BLaER1 treated with 17β-estradiol and CSF1 and Interleukin-3, amounts not matched to agents 10 nM and 100 nM (cell line): ENCODE measurements at regions not wholly inside any gene's neighbourhood (a gene's known extent, or its start where the extent isn't known, plus 50 kb on each side); places are given as distances from the start of the nearest gene placed in this dataset.
"Not testable (repeated sequence)": the region's sequence is repeated elsewhere in the genome, so short reads cannot be mapped to it uniquely, and the experiment has no call there.

Experiments used
- H3K27ac ChIP-seq, 11 experiments: shearing (Covaris generic); formaldehyde crosslinking; 2 replicates each; pipeline ENCODE4 v1.8.1; 2022
- H3K27me3 ChIP-seq, 11 experiments: shearing (Covaris generic); formaldehyde crosslinking; 2 replicates each; pipeline ENCODE4 v1.8.1; 2022
- H3K36me3 ChIP-seq, 11 experiments: shearing (Covaris generic); formaldehyde crosslinking; 2 replicates each; pipeline ENCODE4 v1.8.1; 2022
- H3K4me1 ChIP-seq, 10 experiments: shearing (Covaris generic); formaldehyde crosslinking; 2 replicates each; pipeline ENCODE4 v1.8.1; 2022
- H3K4me2 ChIP-seq, 11 experiments: shearing (Covaris generic); formaldehyde crosslinking; 2 replicates each; pipeline ENCODE4 v1.8.1; 2022
- H3K4me3 ChIP-seq, 10 experiments: shearing (Covaris generic); formaldehyde crosslinking; 2 replicates each; pipeline ENCODE4 v1.8.1; 2022
- H3K9ac ChIP-seq, 11 experiments: shearing (Covaris generic); formaldehyde crosslinking; 2 replicates each; pipeline ENCODE4 v1.8.1; 2022
- H3K9me3 ChIP-seq, 11 experiments: shearing (Covaris generic); formaldehyde crosslinking; replicated peaks in 1 of 11; 2 replicates each; pipeline ENCODE4 v1.8.1; 2022
- H4K20me1 ChIP-seq, 11 experiments: shearing (Covaris generic); formaldehyde crosslinking; 2 replicates each; pipeline ENCODE4 v1.8.1; 2022
- Cebpa-rat ChIP-seq, 11 experiments: shearing (Covaris generic); IDR thresholded peaks; 2 replicates each; pipeline ENCODE4 v1.8.1; 2022

GRCh38 chr3:74267131-74267530, 347.3 kb downstream of the CNTN3 start:
- TF ChIP-seq Cebpa-rat (IDR thresholded peaks at IDR 0.05) = no peak
- no peak overlapping the region for H3K4me3 ChIP-seq
- H4K20me1 ChIP-seq = no peaks in the 10 kb centered on the region
- H3K27me3 ChIP-seq = no peaks in the 10 kb centered on the region
- H3K4me2 ChIP-seq = no peak overlapping the region
- peaks cover 0 to 10% (median 0%) of the 10 kb centered on the region in 10 experiments; a peak in 2 of 20 replicates for H3K4me1 ChIP-seq
- no peaks in the 10 kb centered on the region for H3K36me3 ChIP-seq
- H3K9ac ChIP-seq = no peak overlapping the region
- H3K9me3 ChIP-seq = no peaks in the 10 kb centered on the region; a peak in 1 of 22 replicates
- H3K27ac ChIP-seq = no peak overlapping the region

GRCh38 chr3:74265069-74265468, 349.4 kb downstream of the CNTN3 start:
- TF ChIP-seq Cebpa-rat (IDR thresholded peaks at IDR 0.05) = no peak
- Histone ChIP-seq H3K4me3 (no peak overlapping the region), H3K4me2 (peak overlapping the region in 2 of 11 experiments; percentile 28 to 40; a peak in 4 of 22 replicates), H3K9me3 (no peaks in the 10 kb centered on the region; a peak in 1 of 22 replicates), H3K36me3 (no peaks in the 10 kb centered on the region), H3K27ac (0 out of 22 replicates have a peak overlapping the region, but pooled peaks of 1 of the 11 experiments have one; percentile 1), H3K27me3 (no peaks in the 10 kb centered on the region), H3K9ac (no peak overlapping the region), H3K4me1 (peaks cover 0 to 10% (median 0%) of the 10 kb centered on the region in 10 experiments; a peak in 2 of 20 replicates), H4K20me1 (no peaks in the 10 kb centered on the region)

DNA sequence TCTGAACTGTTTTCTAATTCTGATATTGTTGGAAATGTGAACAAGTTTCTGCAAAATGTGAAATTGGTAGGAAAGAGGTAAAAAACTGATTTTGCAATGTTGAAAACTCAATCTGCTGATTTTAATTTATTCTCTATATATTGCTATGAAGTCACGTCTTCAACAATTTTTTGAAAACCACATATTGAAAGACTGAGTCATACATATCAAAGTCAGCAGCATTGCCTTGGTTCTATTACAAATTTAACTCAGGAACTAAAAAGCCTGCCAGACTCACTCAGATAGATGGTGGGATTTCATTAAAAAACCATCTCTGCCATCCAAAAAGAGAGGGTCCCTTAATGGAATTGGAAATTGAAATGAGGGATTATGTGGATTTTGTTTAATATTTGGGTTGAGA, 351.4 kb downstream of the CNTN3 start:
- H3K36me3 ChIP-seq = no peaks in the 10 kb centered on the region
- no peaks in the 10 kb centered on the region for H4K20me1 ChIP-seq
- TF ChIP-seq Cebpa-rat (IDR thresholded peaks at IDR 0.05) = no peak
- no peaks in the 10 kb centered on the region; a peak in 1 of 22 replicates for H3K9me3 ChIP-seq
- H3K4me3 ChIP-seq = no peak overlapping the region
- peaks cover 0 to 10% (median 0%) of the 10 kb centered on the region in 10 experiments; a peak in 2 of 20 replicates for H3K4me1 ChIP-seq
- no peaks in the 10 kb centered on the region for H3K27me3 ChIP-seq
- no peak overlapping the region for H3K9ac ChIP-seq
- H3K27ac ChIP-seq = no peak overlapping the region
- no peak overlapping the region for H3K4me2 ChIP-seq

DNA sequence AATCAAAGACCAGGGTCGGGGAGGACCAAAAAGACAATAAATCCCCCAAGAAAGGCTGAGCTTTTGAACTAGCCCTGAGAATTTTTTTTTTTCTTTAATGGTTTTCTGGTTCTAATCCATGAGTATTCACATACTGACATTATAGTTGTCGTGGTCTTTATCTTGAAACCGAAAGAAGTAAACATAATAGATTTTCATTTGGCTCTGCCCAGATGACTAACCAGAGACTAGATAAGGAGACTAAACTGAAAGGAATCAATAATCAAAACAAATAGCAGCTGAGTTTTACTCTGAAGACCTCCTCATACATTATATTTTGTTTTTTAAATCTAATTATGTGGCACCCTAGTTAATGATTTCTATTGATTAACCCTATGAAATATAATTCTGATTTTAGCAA, 381.4 kb downstream of the CNTN3 start:
- H3K4me1 ChIP-seq = no peaks in the 10 kb centered on the region
- no peak overlapping the region for H3K4me2 ChIP-seq
- peaks cover 0 to 25% (median 8%) of the 10 kb centered on the region in 11 experiments; a peak in 8 of 22 replicates for H3K9me3 ChIP-seq
- H3K9ac ChIP-seq = no peak overlapping the region
- no peak overlapping the region for H3K4me3 ChIP-seq
- no peak overlapping the region for H3K27ac ChIP-seq
- H4K20me1 ChIP-seq = no peaks in the 10 kb centered on the region
- H3K27me3 ChIP-seq = no peaks in the 10 kb centered on the region
- H3K36me3 ChIP-seq = no peaks in the 10 kb centered on the region
- no peak for TF ChIP-seq Cebpa-rat (IDR thresholded peaks at IDR 0.05)

DNA sequence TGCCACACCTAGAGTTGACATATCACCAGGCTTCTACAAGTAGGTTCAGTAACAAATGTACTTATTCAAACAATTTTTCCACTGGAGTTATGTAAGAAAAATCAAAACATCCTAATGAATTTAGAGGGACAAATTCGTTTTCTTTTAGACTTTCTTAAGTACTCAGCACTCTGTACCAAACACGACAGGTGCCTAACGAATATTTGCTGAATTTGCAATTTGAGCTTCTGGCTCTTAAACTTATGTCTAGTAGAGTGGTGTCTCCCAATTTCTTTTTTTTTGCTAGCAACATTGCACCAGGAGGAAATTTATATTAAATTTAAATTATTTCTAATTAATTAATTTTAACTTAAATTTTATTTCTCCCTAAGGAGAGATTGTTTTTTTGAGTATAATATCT, 397.0 kb downstream of the CNTN3 start:
- H3K9ac ChIP-seq = no peak overlapping the region
- no peak for TF ChIP-seq Cebpa-rat (IDR thresholded peaks at IDR 0.05)
- H3K4me2 ChIP-seq = no peak overlapping the region
- H3K4me3 ChIP-seq = no peak overlapping the region
- no peak overlapping the region for H3K27ac ChIP-seq
- H3K4me1 ChIP-seq = peaks cover 0 to 14% (median 0%) of the 10 kb centered on the region in 10 experiments; a peak in 5 of 20 replicates
- peaks cover 0 to 15% (median 6%) of the 10 kb centered on the region in 11 experiments; a peak in 10 of 22 replicates for H3K9me3 ChIP-seq
- no peaks in the 10 kb centered on the region for H3K27me3 ChIP-seq
- no peaks in the 10 kb centered on the region for H3K36me3 ChIP-seq
- H4K20me1 ChIP-seq = no peaks in the 10 kb centered on the region

- Histone ChIP-seq H3K27ac (peak overlapping the region in 2 of 11 experiments; percentile 12 to 32; a peak in 2 of 22 replicates), H3K4me3 (no peak overlapping the region), H3K9ac (no peak overlapping the region), H3K4me1 (peaks cover 0 to 14% (median 8%) of the 10 kb centered on the region in 10 experiments; a peak in 11 of 20 replicates), H3K4me2 (peak overlapping the region in 4 of 11 experiments; percentile 8 to 43 (median 13); a peak in 4 of 22 replicates), H3K9me3 (peaks cover 0 to 14% (median 6%) of the 10 kb centered on the region in 11 experiments; a peak in 10 of 22 replicates), H4K20me1 (no peaks in the 10 kb centered on the region), H3K36me3 (no peaks in the 10 kb centered on the region), H3K27me3 (no peaks in the 10 kb centered on the region)
- TF ChIP-seq Cebpa-rat (IDR thresholded peaks at IDR 0.05) = no peak
These were observed 400.2 kb downstream of the CNTN3 start for GRCh38 chr3:74214286-74214685.

DNA sequence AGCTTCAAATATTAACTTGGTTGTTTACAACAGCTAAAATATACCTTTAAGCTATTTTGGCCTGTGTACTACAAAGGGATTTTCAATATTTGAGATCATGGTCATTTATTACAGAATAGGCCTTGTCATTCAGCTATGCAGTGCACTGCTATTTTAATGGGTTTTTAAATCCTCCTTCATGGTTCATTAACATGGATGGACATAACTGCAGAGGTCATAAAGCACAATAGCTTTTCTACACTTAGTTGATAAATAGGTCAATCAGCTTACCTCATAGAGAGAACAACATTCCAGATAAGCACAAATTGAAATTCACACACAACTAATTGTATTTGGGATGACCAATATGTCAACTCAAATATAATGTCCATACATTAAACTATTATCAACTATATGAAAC, 403.7 kb downstream of the CNTN3 start:
- Histone ChIP-seq H3K9me3 (peaks cover 0 to 10% (median 6%) of the 10 kb centered on the region in 11 experiments; a peak in 10 of 22 replicates), H3K4me1 (peaks cover 0 to 14% (median 8%) of the 10 kb centered on the region in 10 experiments; a peak in 11 of 20 replicates), H4K20me1 (no peaks in the 10 kb centered on the region), H3K4me2 (peak overlapping the region in 3 of 11 experiments; percentile 6 to 21 (median 18); a peak in 3 of 22 replicates), H3K4me3 (no peak overlapping the region), H3K36me3 (no peaks in the 10 kb centered on the region), H3K27me3 (no peaks in the 10 kb centered on the region), H3K9ac (no peak overlapping the region), H3K27ac (no peak overlapping the region)
- TF ChIP-seq Cebpa-rat (IDR thresholded peaks at IDR 0.05) = no peak

GRCh38 chr3:74200952-74201351, 413.5 kb downstream of the CNTN3 start:
- no peak overlapping the region for H3K4me2 ChIP-seq
- no peak for TF ChIP-seq Cebpa-rat (IDR thresholded peaks at IDR 0.05)

GRCh38 chr3:74178664-74179063, 435.8 kb downstream of the CNTN3 start:
- H3K27me3 ChIP-seq, H3K4me2 ChIP-seq, H3K36me3 ChIP-seq, H3K4me1 ChIP-seq, H3K9ac ChIP-seq, H3K4me3 ChIP-seq, H3K9me3 ChIP-seq, H3K27ac ChIP-seq, H4K20me1 ChIP-seq: not testable (repeated sequence)

More at GRCh38 chr3:74200952-74201351, 413.5 kb downstream of the CNTN3 start:
- H3K36me3 ChIP-seq = no peaks in the 10 kb centered on the region
- H3K9me3 ChIP-seq = peaks cover 0 to 14% (median 9%) of the 10 kb centered on the region in 11 experiments; a peak in 20 of 22 replicates
- no peak overlapping the region for H3K4me3 ChIP-seq
- H3K9ac ChIP-seq = no peak overlapping the region
- no peaks in the 10 kb centered on the region for H3K27me3 ChIP-seq
- no peaks in the 10 kb centered on the region for H3K4me1 ChIP-seq
- no peak overlapping the region for H3K27ac ChIP-seq
- H4K20me1 ChIP-seq = no peaks in the 10 kb centered on the region

DNA sequence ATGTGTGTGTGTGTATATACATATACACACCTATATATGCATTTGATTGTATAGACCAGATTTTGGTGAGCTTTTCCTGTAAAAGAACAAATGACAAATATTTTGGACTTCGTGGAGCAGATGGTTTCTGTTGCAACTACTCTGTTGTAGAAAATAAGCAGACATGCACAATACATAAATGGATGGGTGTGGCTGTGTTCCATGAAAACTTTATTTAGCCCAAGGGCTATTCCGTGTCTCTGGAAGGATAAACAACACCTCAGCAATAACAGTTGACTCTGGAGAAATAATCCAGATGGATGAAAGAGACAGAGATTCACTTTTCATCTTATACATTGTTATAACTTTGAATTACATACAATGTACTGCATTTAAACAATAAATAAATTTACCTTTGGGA, 441.4 kb downstream of the CNTN3 start:
- Histone ChIP-seq H3K9me3 (no peaks in the 10 kb centered on the region), H3K27me3 (no peaks in the 10 kb centered on the region), H3K4me1 (no peaks in the 10 kb centered on the region), H3K36me3 (no peaks in the 10 kb centered on the region), H3K4me3 (no peak overlapping the region), H3K27ac (no peak overlapping the region), H3K4me2 (no peak overlapping the region), H4K20me1 (no peaks in the 10 kb centered on the region), H3K9ac (no peak overlapping the region)
- no peak for TF ChIP-seq Cebpa-rat (IDR thresholded peaks at IDR 0.05)
